H9 (cell line): ENCODE measurements at regions not wholly inside any gene's neighbourhood (a gene's known extent, or its start where the extent isn't known, plus 50 kb on each side); places are given as distances from the start of the nearest gene placed in this dataset.

Experiments
- DNase-seq: peaks from one replicate; pipeline ENCODE4 v3.0.0-alpha.2; 2017
- H2AFZ ChIP-seq: one replicate; pipeline ENCODE4 v1.6.1; 2013; ENCODE audit warnings: mild to moderate bottlenecking, low read length, control low read depth, moderate library complexity
- H2AK5ac ChIP-seq: 2 replicates; pipeline ENCODE4 v1.6.1; 2013; ENCODE audit warnings: low read length, control low read depth, mixed read lengths; ENCODE audit not compliant: insufficient read length
- H2BK120ac ChIP-seq: one replicate; pipeline ENCODE4 v1.6.1; 2013; ENCODE audit warnings: low read depth, mild to moderate bottlenecking, low read length, control low read depth, inconsistent platforms; ENCODE audit not compliant: poor library complexity, severe bottlenecking
- H2BK12ac ChIP-seq: 2 replicates; pipeline ENCODE4 v1.6.1; 2013; ENCODE audit warnings: low read length, control low read depth, mixed read lengths, low read depth; ENCODE audit not compliant: insufficient read length
- H2BK15ac ChIP-seq: 2 replicates; pipeline ENCODE4 v1.6.1; 2013; ENCODE audit warnings: low read depth, low read length, control low read depth
- H2BK20ac ChIP-seq: one replicate; pipeline ENCODE4 v1.6.1; 2013; ENCODE audit warnings: low read depth, mild to moderate bottlenecking, low read length, control low read depth, inconsistent platforms; ENCODE audit not compliant: poor library complexity, severe bottlenecking
- H2BK5ac ChIP-seq: 2 replicates; pipeline ENCODE4 v1.6.1; 2013; ENCODE audit warnings: low read length, control low read depth, mixed read lengths; ENCODE audit not compliant: insufficient read length
- H3K14ac ChIP-seq: 2 replicates; pipeline ENCODE4 v1.6.1; 2013; ENCODE audit warnings: low read length, control low read depth; ENCODE audit not compliant: insufficient read depth
- H3K18ac ChIP-seq: 2 replicates; pipeline ENCODE4 v1.6.1; 2013; ENCODE audit warnings: low read depth, mild to moderate bottlenecking, mixed read lengths, low read length, control low read depth; ENCODE audit not compliant: insufficient read length
- H3K23ac ChIP-seq: 2 replicates; pipeline ENCODE4 v1.6.1; 2013; ENCODE audit warnings: low read length, control low read depth, mixed read lengths, low read depth; ENCODE audit not compliant: insufficient read length
- H3K23me2 ChIP-seq: 2 replicates; pipeline ENCODE4 v1.6.1; 2013; ENCODE audit warnings: low read depth, mild to moderate bottlenecking, mixed read lengths, low read length, control low read depth; ENCODE audit not compliant: insufficient read length, poor library complexity, severe bottlenecking
- H3K27ac ChIP-seq: 2 replicates; pipeline ENCODE4 v1.5.1; 2013; ENCODE audit warnings: low read length, control low read depth, mixed read lengths, low read depth; ENCODE audit not compliant: insufficient read length
- H3K27me3 ChIP-seq: 2 replicates; pipeline ENCODE4 v1.6.1; 2013; ENCODE audit warnings: low read length, control low read depth, inconsistent platforms; ENCODE audit not compliant: insufficient read depth
- H3K4ac ChIP-seq: 2 replicates; pipeline ENCODE4 v1.6.1; 2013; ENCODE audit warnings: low read depth, mild to moderate bottlenecking, control low read depth, inconsistent platforms, low read length, moderate library complexity
- H3K4me1 ChIP-seq: 2 replicates; pipeline ENCODE4 v1.6.1; 2013; ENCODE audit warnings: low read length, control low read depth, inconsistent platforms; ENCODE audit not compliant: insufficient read depth
- H3K4me2 ChIP-seq: 2 replicates; pipeline ENCODE4 v1.6.1; 2013; ENCODE audit warnings: low read length, control low read depth, mixed read lengths; ENCODE audit not compliant: insufficient read length, insufficient read depth
- H3K56ac ChIP-seq: 2 replicates; pipeline ENCODE4 v1.6.1; 2013; ENCODE audit warnings: low read depth, mild to moderate bottlenecking, mixed read lengths, low read length, control low read depth; ENCODE audit not compliant: insufficient read length
- H3K79me1 ChIP-seq: 2 replicates; pipeline ENCODE4 v1.6.1; 2013; ENCODE audit warnings: low read depth, mild to moderate bottlenecking, moderate library complexity, low read length, control low read depth, inconsistent platforms; ENCODE audit not compliant: insufficient read depth, poor library complexity, severe bottlenecking
- H3K79me2 ChIP-seq: 2 replicates; pipeline ENCODE4 v1.6.1; 2013; ENCODE audit warnings: low read length, control low read depth, inconsistent platforms; ENCODE audit not compliant: insufficient read depth
- H3K9ac ChIP-seq: 2 replicates; pipeline ENCODE4 v1.6.1; 2013; ENCODE audit warnings: low read length, control low read depth, mixed read lengths; ENCODE audit not compliant: insufficient read length; ENCODE audit errors: extremely low read depth
- H3K9me3 ChIP-seq: one replicate; pipeline ENCODE4 v1.6.1; 2013; ENCODE audit warnings: low read depth, low read length, inconsistent platforms; ENCODE audit not compliant: control insufficient read depth
- H3T11ph ChIP-seq: one replicate; pipeline ENCODE4 v1.6.1; 2013; ENCODE audit warnings: mild to moderate bottlenecking, low read length, control low read depth, inconsistent platforms
- H4K20me1 ChIP-seq: one replicate; pipeline ENCODE4 v1.6.1; 2013; ENCODE audit not compliant: control insufficient read depth, insufficient read length, insufficient read depth
- H4K5ac ChIP-seq: 2 replicates; pipeline ENCODE4 v1.6.1; 2013; ENCODE audit warnings: low read depth, mild to moderate bottlenecking, mixed read lengths, low read length, control low read depth; ENCODE audit not compliant: insufficient read length
- H4K8ac ChIP-seq: replicated peaks from 2 replicates; pipeline ENCODE4 v1.6.1; 2013; ENCODE audit warnings: low read length, control low read depth, mixed read lengths, low read depth; ENCODE audit not compliant: insufficient read length
- H4K91ac ChIP-seq: 2 replicates; pipeline ENCODE4 v1.6.1; 2013; ENCODE audit warnings: low read depth, mild to moderate bottlenecking, moderate library complexity, mixed read lengths, low read length, control low read depth; ENCODE audit not compliant: insufficient read length
- H3K27ac Mint-ChIP-seq, 3 experiments: 2 replicates in 2 of 3; 3 replicates in 1 of 3; pipeline ENCODE4 v1.8.0; 2020 to 2021; ENCODE audit warnings: mixed read lengths in 3 of 3, mild to moderate bottlenecking in 1 of 3, moderate library complexity in 1 of 3
- H3K27me3 Mint-ChIP-seq: 2 replicates; pipeline ENCODE4 v1.8.0; 2021; ENCODE audit warnings: low read depth, mild to moderate bottlenecking, moderate library complexity, mixed read lengths
- H3K36me3 Mint-ChIP-seq, 3 experiments: 2 replicates in 2 of 3; 3 replicates in 1 of 3; pipeline ENCODE4 v1.8.0; 2020 to 2021; ENCODE audit warnings: low read depth in 3 of 3, mixed read lengths in 3 of 3; ENCODE audit not compliant: insufficient read depth in 1 of 3
- H3K4me1 Mint-ChIP-seq, 2 experiments: 2 replicates each; pipeline ENCODE4 v1.8.0; 2020; ENCODE audit warnings: mixed read lengths in 2 of 2
- H3K4me3 Mint-ChIP-seq, 2 experiments: 2 replicates in 1 of 2; 3 replicates in 1 of 2; pipeline ENCODE4 v1.8.0; 2020 to 2021; ENCODE audit warnings: mild to moderate bottlenecking in 2 of 2, mixed read lengths in 2 of 2, moderate library complexity in 1 of 2
- H3K9me3 Mint-ChIP-seq, 2 experiments: 2 replicates in 1 of 2; 3 replicates in 1 of 2; pipeline ENCODE4 v1.8.0; 2020; ENCODE audit warnings: mild to moderate bottlenecking in 2 of 2, mixed read lengths in 2 of 2, moderate library complexity in 1 of 2
- CTCF ChIP-seq: fragments of 200-600 bp; sonication (generic); conservative IDR thresholded peaks from 3 replicates; pipeline ENCODE4 v1.8.0; 2021; ENCODE audit warnings: antibody characterized with exemption, mild to moderate bottlenecking
- WGBS: extraction: QIAGEN DNeasy Blood & Tissue Kit; methylation state at CpG from one replicate; pipeline ENCODE4 v1.1.7; 2013; ENCODE audit warnings: missing lambda C conversion rate, low lambda C conversion rate, mixed read lengths; ENCODE audit not compliant: insufficient read length; ENCODE audit errors: extremely low coverage; 5-methylcytosine and 5-hydroxymethylcytosine counted together

GRCh38 chr9:85332487-85332886, 409.3 kb downstream of the AGTPBP1 start:
- no peak overlapping the region for H4K5ac ChIP-seq
- no peak overlapping the region for H3K56ac ChIP-seq
- H3K4ac ChIP-seq, result no peak overlapping the region
- WGBS, result no CpG with 5 or more reads among the region's 4 CpGs
- no peak overlapping the region for H3T11ph ChIP-seq
- no peaks in the 10 kb centered on the region for H3K9me3 ChIP-seq
- no peak overlapping the region for H3K23ac ChIP-seq
- no peak overlapping the region for H4K91ac ChIP-seq
- no peaks in the 10 kb centered on the region; a peak in 1 of 5 replicates for H3K9me3 Mint-ChIP-seq
- H2BK5ac ChIP-seq, result no peak overlapping the region
- H3K27me3 ChIP-seq, result no peaks in the 10 kb centered on the region
- H3K14ac ChIP-seq, result no peak overlapping the region
- H2BK120ac ChIP-seq, result no peak overlapping the region
- no peak overlapping the region for H2AK5ac ChIP-seq
- H3K9ac ChIP-seq, result no peak overlapping the region
- no peak overlapping the region for H2BK12ac ChIP-seq
- H2BK15ac ChIP-seq, result no peak overlapping the region
- H3K27ac Mint-ChIP-seq, result no peak overlapping the region
- no peak overlapping the region for H3K18ac ChIP-seq
- H3K79me2 ChIP-seq, result no peaks in the 10 kb centered on the region
- H3K79me1 ChIP-seq, result no peaks in the 10 kb centered on the region
- peaks cover 0 to 3% of the 10 kb centered on the region in 2 experiments; a peak in 1 of 4 replicates for H3K4me1 Mint-ChIP-seq
- no peaks in the 10 kb centered on the region for H3K4me1 ChIP-seq
- no peak overlapping the region for H3K27ac ChIP-seq
- peak overlapping the region; percentile 9 for H2AFZ ChIP-seq
- H3K36me3 Mint-ChIP-seq, result no peaks in the 10 kb centered on the region
- no peak overlapping the region for H3K4me3 Mint-ChIP-seq
- DNase-seq, result peak; percentile 75
- H3K23me2 ChIP-seq, result no peaks in the 10 kb centered on the region
- H4K20me1 ChIP-seq, result no peaks in the 10 kb centered on the region
- no peak overlapping the region for H4K8ac ChIP-seq
- no peaks in the 10 kb centered on the region for H3K27me3 Mint-ChIP-seq
- H2BK20ac ChIP-seq, result no peak overlapping the region
- no peak overlapping the region for H3K4me2 ChIP-seq
- TF ChIP-seq CTCF, result peak; percentile 86
